ENCODE measurements at regions not wholly inside any gene's neighbourhood (a gene's known extent, or its start where the extent isn't known, plus 50 kb on each side); places are given as distances from the start of the nearest gene placed in this dataset.
"Not testable (repeated sequence)": the region's sequence is repeated elsewhere in the genome, so short reads cannot be mapped to it uniquely, and the experiment has no call there.

- H3K27ac ChIP-seq (ENCODE audit: low read depth, low read length): peak overlapping the region; percentile 11
Observed at GRCh38 chr7:106568680-106569499, 92.1 kb downstream of the CCDC71L start.

GRCh38 chr7:106568002-106568679 lies 92.8 kb downstream of the CCDC71L start:
- Histone ChIP-seq H3K4me3 (ENCODE audit: low read depth, low read length) (no peak overlapping the region), H3K9ac (ENCODE audit: low read depth, low read length) (no peak overlapping the region), H3K27me3 (ENCODE audit: control insufficient read depth, insufficient read depth, low read length) (no peaks in the 10 kb centered on the region), H3K9me3 (ENCODE audit: control insufficient read depth, insufficient read depth, low read length) (no peaks in the 10 kb centered on the region), H3K27ac (ENCODE audit: low read depth, low read length) (no peak overlapping the region), H3K4me1 (ENCODE audit: control insufficient read depth, insufficient read depth, low read length) (peaks cover 8% of the 10 kb centered on the region), H3K36me3 (ENCODE audit: control insufficient read depth, insufficient read depth, low read length) (no peaks in the 10 kb centered on the region)

More at GRCh38 chr7:106568680-106569499, 92.1 kb downstream of the CCDC71L start:
- Histone ChIP-seq H3K9ac (ENCODE audit: low read depth, low read length) (no peak overlapping the region), H3K27me3 (ENCODE audit: control insufficient read depth, insufficient read depth, low read length) (no peaks in the 10 kb centered on the region), H3K4me3 (ENCODE audit: low read depth, low read length) (no peak overlapping the region), H3K36me3 (ENCODE audit: control insufficient read depth, insufficient read depth, low read length) (no peaks in the 10 kb centered on the region), H3K9me3 (ENCODE audit: control insufficient read depth, insufficient read depth, low read length) (no peaks in the 10 kb centered on the region), H3K4me1 (ENCODE audit: control insufficient read depth, insufficient read depth, low read length) (peaks cover 8% of the 10 kb centered on the region)

GRCh38 chr7:106567204-106568001 lies 93.6 kb downstream of the CCDC71L start:
- not testable (repeated sequence) for H3K4me3 ChIP-seq (ENCODE audit: low read depth, low read length); H3K9ac ChIP-seq (ENCODE audit: low read depth, low read length); H3K27ac ChIP-seq (ENCODE audit: low read depth, low read length); H3K27me3 ChIP-seq (ENCODE audit: control insufficient read depth, insufficient read depth, low read length); H3K4me1 ChIP-seq (ENCODE audit: control insufficient read depth, insufficient read depth, low read length); H3K9me3 ChIP-seq (ENCODE audit: control insufficient read depth, insufficient read depth, low read length); H3K36me3 ChIP-seq (ENCODE audit: control insufficient read depth, insufficient read depth, low read length)

- no peak overlapping the region for H3K27ac ChIP-seq (ENCODE audit: low read depth, low read length)
- H3K27me3 ChIP-seq (ENCODE audit: control insufficient read depth, insufficient read depth, low read length): no peaks in the 10 kb centered on the region
- H3K4me3 ChIP-seq (ENCODE audit: low read depth, low read length): no peak overlapping the region
- H3K9me3 ChIP-seq (ENCODE audit: control insufficient read depth, insufficient read depth, low read length): no peaks in the 10 kb centered on the region
- peaks cover 8% of the 10 kb centered on the region for H3K4me1 ChIP-seq (ENCODE audit: control insufficient read depth, insufficient read depth, low read length)
- H3K36me3 ChIP-seq (ENCODE audit: control insufficient read depth, insufficient read depth, low read length): no peaks in the 10 kb centered on the region
- no peak overlapping the region for H3K9ac ChIP-seq (ENCODE audit: low read depth, low read length)
Observed at GRCh38 chr7:106566672-106567071, 94.3 kb downstream of the CCDC71L start.

- no peak overlapping the region for H3K27ac ChIP-seq (ENCODE audit: low read depth, low read length)
- H3K9me3 ChIP-seq (ENCODE audit: control insufficient read depth, insufficient read depth, low read length): no peaks in the 10 kb centered on the region
- no peaks in the 10 kb centered on the region for H3K27me3 ChIP-seq (ENCODE audit: control insufficient read depth, insufficient read depth, low read length)
- H3K36me3 ChIP-seq (ENCODE audit: control insufficient read depth, insufficient read depth, low read length): no peaks in the 10 kb centered on the region
- no peak overlapping the region for H3K4me3 ChIP-seq (ENCODE audit: low read depth, low read length)
- H3K4me1 ChIP-seq (ENCODE audit: control insufficient read depth, insufficient read depth, low read length): peaks cover 8% of the 10 kb centered on the region
- no peak overlapping the region for H3K9ac ChIP-seq (ENCODE audit: low read depth, low read length)
Observed at GRCh38 chr7:106566196-106566595, 94.8 kb downstream of the CCDC71L start.

- Histone ChIP-seq H3K27me3 (ENCODE audit: control insufficient read depth, insufficient read depth, low read length) (no peaks in the 10 kb centered on the region), H3K4me1 (ENCODE audit: control insufficient read depth, insufficient read depth, low read length) (peaks cover 8% of the 10 kb centered on the region), H3K36me3 (ENCODE audit: control insufficient read depth, insufficient read depth, low read length) (no peaks in the 10 kb centered on the region), H3K4me3 (ENCODE audit: low read depth, low read length) (no peak overlapping the region), H3K27ac (ENCODE audit: low read depth, low read length) (no peak overlapping the region), H3K9me3 (ENCODE audit: control insufficient read depth, insufficient read depth, low read length) (no peaks in the 10 kb centered on the region), H3K9ac (ENCODE audit: low read depth, low read length) (no peak overlapping the region)
Observed at GRCh38 chr7:106565428-106565827, 95.5 kb downstream of the CCDC71L start.

GRCh38 chr7:106563466-106564150 lies 97.3 kb downstream of the CCDC71L start:
- H3K9ac ChIP-seq (ENCODE audit: low read depth, low read length): no peak overlapping the region
- peaks cover 1% of the 10 kb centered on the region for H3K4me1 ChIP-seq (ENCODE audit: control insufficient read depth, insufficient read depth, low read length)
- no peaks in the 10 kb centered on the region for H3K9me3 ChIP-seq (ENCODE audit: control insufficient read depth, insufficient read depth, low read length)
- H3K27ac ChIP-seq (ENCODE audit: low read depth, low read length): no peak overlapping the region
- no peaks in the 10 kb centered on the region for H3K36me3 ChIP-seq (ENCODE audit: control insufficient read depth, insufficient read depth, low read length)
- H3K4me3 ChIP-seq (ENCODE audit: low read depth, low read length): no peak overlapping the region
- no peaks in the 10 kb centered on the region for H3K27me3 ChIP-seq (ENCODE audit: control insufficient read depth, insufficient read depth, low read length)

GRCh38 chr7:106562711-106563366 lies 98.1 kb downstream of the CCDC71L start:
- Histone ChIP-seq H3K27me3 (ENCODE audit: control insufficient read depth, insufficient read depth, low read length) (no peaks in the 10 kb centered on the region), H3K27ac (ENCODE audit: low read depth, low read length) (no peak overlapping the region), H3K9me3 (ENCODE audit: control insufficient read depth, insufficient read depth, low read length) (no peaks in the 10 kb centered on the region), H3K9ac (ENCODE audit: low read depth, low read length) (no peak overlapping the region), H3K36me3 (ENCODE audit: control insufficient read depth, insufficient read depth, low read length) (no peaks in the 10 kb centered on the region), H3K4me3 (ENCODE audit: low read depth, low read length) (no peak overlapping the region), H3K4me1 (ENCODE audit: control insufficient read depth, insufficient read depth, low read length) (no peaks in the 10 kb centered on the region)

GRCh38 chr7:106561666-106562411 lies 99.1 kb downstream of the CCDC71L start:
- H3K36me3 ChIP-seq (ENCODE audit: control insufficient read depth, insufficient read depth, low read length): no peaks in the 10 kb centered on the region
- H3K27ac ChIP-seq (ENCODE audit: low read depth, low read length): no peak overlapping the region
- H3K4me1 ChIP-seq (ENCODE audit: control insufficient read depth, insufficient read depth, low read length): no peaks in the 10 kb centered on the region
- H3K4me3 ChIP-seq (ENCODE audit: low read depth, low read length): no peak overlapping the region
- no peaks in the 10 kb centered on the region for H3K27me3 ChIP-seq (ENCODE audit: control insufficient read depth, insufficient read depth, low read length)
- no peak overlapping the region for H3K9ac ChIP-seq (ENCODE audit: low read depth, low read length)
- no peaks in the 10 kb centered on the region for H3K9me3 ChIP-seq (ENCODE audit: control insufficient read depth, insufficient read depth, low read length)

- no peaks in the 10 kb centered on the region for H3K4me1 ChIP-seq (ENCODE audit: control insufficient read depth, insufficient read depth, low read length)
- H3K27me3 ChIP-seq (ENCODE audit: control insufficient read depth, insufficient read depth, low read length): no peaks in the 10 kb centered on the region
- no peak overlapping the region for H3K27ac ChIP-seq (ENCODE audit: low read depth, low read length)
- H3K36me3 ChIP-seq (ENCODE audit: control insufficient read depth, insufficient read depth, low read length): no peaks in the 10 kb centered on the region
- H3K9ac ChIP-seq (ENCODE audit: low read depth, low read length): no peak overlapping the region
- no peak overlapping the region for H3K4me3 ChIP-seq (ENCODE audit: low read depth, low read length)
- no peaks in the 10 kb centered on the region for H3K9me3 ChIP-seq (ENCODE audit: control insufficient read depth, insufficient read depth, low read length)
Observed at GRCh38 chr7:106561151-106561550, 99.8 kb downstream of the CCDC71L start.

Measured in HUES48 (cell line).